Mucosa of descending colon (tissue), 3 donors: ENCODE measurements at regions not wholly inside any gene's neighbourhood (a gene's known extent, or its start where the extent isn't known, plus 50 kb on each side); places are given as distances from the start of the nearest gene placed in this dataset.

Experiments
- ATAC-seq: fragments of 200-7000 bp; cut with Tn5 transposase; one replicate; pipeline ENCODE4 v1.9.1; 2020; ENCODE audit warnings: mild to moderate bottlenecking, moderate library complexity
- DNase-seq, 3 donors: peaks; one replicate each; pipeline ENCODE4 v3.0.0-alpha.2; 2020
- H3K36me3 ChIP-seq: fragments of 200-600 bp; one replicate; pipeline ENCODE4 v1.8.0; 2021; ENCODE audit warnings: low read depth, mild to moderate bottlenecking
- H3K4me1 ChIP-seq: fragments of 200-600 bp; one replicate; pipeline ENCODE4 v1.8.0; 2021; ENCODE audit warnings: low read depth, mild to moderate bottlenecking
- H3K4me3 ChIP-seq: fragments of 200-600 bp; one replicate; pipeline ENCODE4 v1.8.0; 2021; ENCODE audit warnings: mild to moderate bottlenecking
- H3K9me3 ChIP-seq: fragments of 200-600 bp; one replicate; pipeline ENCODE4 v1.8.0; 2021; ENCODE audit warnings: mild to moderate bottlenecking
- intact Hi-C, 2 donors: fragments of 100-400 bp; cut with DNase I in 1 of 2; cut with micrococcal nuclease in 1 of 2; formaldehyde crosslinking; loops; one replicate each; pipeline versions ENCODE4 v1.11.0 to v1.11.1; 2022; cut with DNase I, micrococcal nuclease
- TF ChIP-seq, protein P1 (sequence below): fragments of 200-600 bp; IDR thresholded peaks from one replicate; pipeline ENCODE4 v1.8.0; 2022; ENCODE audit warnings: antibody characterized with exemption, mild to moderate bottlenecking
- donor health status: DM: no; HTN: no; CAD: no; lungs with moderate emphysema.
- donor health status: DM: no; HTN: no; CAD: no.
- donor health status: DM: no; HTN: yes; CAD: no.

DNA sequence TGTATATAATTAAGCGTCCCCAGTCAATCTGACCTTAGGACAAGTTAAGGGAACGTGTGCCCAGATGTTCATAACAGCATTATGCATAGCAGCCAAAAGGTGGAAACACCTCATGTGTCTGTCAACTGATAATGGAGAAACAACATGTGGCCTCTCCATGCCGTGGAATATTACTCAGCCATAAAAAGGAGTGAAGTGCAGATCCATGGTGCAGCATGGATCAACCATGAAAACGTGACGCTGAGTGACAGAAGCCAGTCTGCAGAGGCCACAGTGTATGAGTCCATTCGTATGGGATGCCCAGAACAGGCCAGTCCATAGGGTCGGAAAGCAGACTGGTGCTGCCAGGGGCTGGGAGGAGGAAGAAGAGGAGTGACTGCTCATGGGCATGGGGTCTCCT, 161.0 kb upstream of the CIBAR2 start:
- ATAC-seq (no peak), DNase-seq (no peak)
- no peaks in the 10 kb centered on the region for H3K4me1 ChIP-seq
- no peak overlapping the region for H3K4me3 ChIP-seq
- H3K9me3 ChIP-seq, result no peaks in the 10 kb centered on the region
- H3K36me3 ChIP-seq, result no peaks in the 10 kb centered on the region
- TF ChIP-seq, protein P1, sequence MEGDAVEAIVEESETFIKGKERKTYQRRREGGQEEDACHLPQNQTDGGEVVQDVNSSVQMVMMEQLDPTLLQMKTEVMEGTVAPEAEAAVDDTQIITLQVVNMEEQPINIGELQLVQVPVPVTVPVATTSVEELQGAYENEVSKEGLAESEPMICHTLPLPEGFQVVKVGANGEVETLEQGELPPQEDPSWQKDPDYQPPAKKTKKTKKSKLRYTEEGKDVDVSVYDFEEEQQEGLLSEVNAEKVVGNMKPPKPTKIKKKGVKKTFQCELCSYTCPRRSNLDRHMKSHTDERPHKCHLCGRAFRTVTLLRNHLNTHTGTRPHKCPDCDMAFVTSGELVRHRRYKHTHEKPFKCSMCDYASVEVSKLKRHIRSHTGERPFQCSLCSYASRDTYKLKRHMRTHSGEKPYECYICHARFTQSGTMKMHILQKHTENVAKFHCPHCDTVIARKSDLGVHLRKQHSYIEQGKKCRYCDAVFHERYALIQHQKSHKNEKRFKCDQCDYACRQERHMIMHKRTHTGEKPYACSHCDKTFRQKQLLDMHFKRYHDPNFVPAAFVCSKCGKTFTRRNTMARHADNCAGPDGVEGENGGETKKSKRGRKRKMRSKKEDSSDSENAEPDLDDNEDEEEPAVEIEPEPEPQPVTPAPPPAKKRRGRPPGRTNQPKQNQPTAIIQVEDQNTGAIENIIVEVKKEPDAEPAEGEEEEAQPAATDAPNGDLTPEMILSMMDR, result no peak
- intact Hi-C loops, result no loop called here

DNA sequence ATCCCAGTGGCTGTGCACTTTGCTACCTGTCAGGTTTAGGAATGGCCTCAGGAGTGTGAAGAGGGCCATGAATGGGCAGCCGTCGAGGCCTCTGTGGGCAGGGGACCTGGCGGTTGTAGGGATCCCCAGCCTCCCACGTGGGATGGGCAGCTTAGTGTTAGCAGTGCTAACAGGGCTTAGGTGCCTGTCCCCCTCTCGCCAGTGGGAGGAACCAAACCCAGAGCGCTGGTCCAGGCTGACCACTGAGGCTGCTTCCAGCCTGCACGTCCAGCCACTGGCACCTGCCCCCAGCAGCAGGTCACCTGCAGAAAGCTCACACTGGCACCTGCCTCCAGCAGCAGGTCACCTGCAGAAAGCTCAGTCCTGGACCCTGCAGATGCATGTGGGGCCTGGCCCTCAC, 162.2 kb upstream of the CIBAR2 start:
- no peaks in the 10 kb centered on the region for H3K36me3 ChIP-seq
- no peak for ATAC-seq
- intact Hi-C loops, result no loop called here
- TF ChIP-seq, protein P1, result no peak
- no peaks in the 10 kb centered on the region for H3K9me3 ChIP-seq
- H3K4me1 ChIP-seq, result no peaks in the 10 kb centered on the region
- no peak for DNase-seq
- no peak overlapping the region for H3K4me3 ChIP-seq

DNA sequence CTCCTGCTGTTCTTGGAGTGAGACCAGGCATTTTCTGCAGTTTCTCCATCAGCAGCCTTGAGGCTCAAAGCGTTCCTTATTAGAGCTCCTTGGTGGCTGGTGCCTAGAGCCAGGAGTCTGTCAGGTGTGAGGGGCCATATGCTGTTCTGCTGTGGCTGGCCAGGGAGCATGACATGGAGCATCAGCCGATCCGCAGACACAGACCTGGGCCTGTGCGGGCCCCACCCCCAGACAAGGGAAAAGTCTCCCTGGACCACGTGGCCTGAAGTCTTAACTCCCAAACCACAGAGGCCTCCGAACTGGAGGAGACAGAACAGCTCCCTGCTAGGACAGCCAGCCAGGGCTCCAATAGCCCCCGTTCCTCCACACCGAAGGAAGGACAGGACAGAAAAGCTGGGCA, 162.7 kb upstream of the CIBAR2 start:
- intact Hi-C loops, result no loop called here
- Histone ChIP-seq H3K9me3 (no peaks in the 10 kb centered on the region), H3K36me3 (no peaks in the 10 kb centered on the region), H3K4me3 (no peak overlapping the region), H3K4me1 (no peaks in the 10 kb centered on the region)
- ATAC-seq (no peak), DNase-seq (no peak)
- TF ChIP-seq, protein P1, result no peak

DNA sequence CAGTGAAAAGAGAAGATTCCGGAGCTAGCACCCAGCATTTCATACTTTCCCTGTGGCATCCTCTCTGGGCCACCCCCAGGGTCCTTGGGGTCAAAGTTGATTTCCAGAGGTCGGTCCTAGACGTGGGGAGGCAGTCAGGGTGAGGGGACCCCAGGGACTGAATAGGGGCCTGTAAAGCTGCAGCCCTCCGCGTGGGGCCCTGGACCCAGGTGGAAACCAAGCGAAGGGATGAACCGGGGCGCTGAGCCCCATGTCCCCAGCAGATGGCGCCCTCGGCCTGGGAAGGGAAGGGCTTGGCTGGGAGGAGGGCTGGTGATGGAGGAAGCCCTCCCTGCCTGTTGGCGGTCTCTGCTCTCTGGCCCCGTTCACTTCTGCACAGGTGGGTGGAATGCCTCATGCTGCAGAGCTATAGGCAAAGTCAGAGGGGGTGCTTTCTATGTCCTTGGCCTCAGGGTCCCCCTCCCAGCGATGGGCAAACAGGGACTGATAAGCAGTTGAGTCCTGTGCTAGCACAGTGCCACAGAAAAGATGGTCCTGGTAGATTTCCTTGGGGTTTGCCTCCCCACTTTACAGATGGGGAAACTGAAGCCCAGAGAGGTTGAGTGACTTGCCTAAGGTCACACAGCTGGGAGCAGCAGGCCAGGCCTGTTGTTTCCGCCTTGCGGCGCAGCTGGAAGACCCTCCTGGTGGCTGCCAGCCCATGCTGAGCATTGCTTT, 163.4 kb upstream of the CIBAR2 start:
- TF ChIP-seq, protein P1, result peak; percentile 71
- peak; percentile 83 for ATAC-seq

DNA sequence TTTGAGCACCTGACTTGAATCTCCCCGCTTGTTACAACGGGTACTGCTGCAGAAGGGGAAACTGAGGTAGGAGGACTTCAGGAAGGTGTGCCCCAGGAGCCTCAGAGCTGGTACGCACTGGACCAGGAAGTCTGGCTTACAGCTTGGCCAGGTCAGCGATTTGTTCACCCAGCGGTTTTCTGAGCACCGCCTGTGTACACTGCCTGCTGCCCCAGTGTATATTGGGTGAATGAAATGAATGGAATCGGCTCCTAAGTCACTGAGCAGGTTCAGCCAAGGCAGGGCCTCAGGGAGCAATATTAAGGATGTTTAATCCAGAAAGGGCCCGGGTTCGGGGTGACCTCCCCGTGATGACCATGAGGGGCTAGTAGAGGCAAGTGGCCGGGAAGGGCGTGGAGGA, 164.0 kb upstream of the CIBAR2 start:
- ATAC-seq (no peak), DNase-seq (no peak)
- TF ChIP-seq, protein P1, result no peak
- Histone ChIP-seq H3K36me3 (no peaks in the 10 kb centered on the region), H3K4me1 (no peaks in the 10 kb centered on the region), H3K4me3 (no peak overlapping the region), H3K9me3 (no peaks in the 10 kb centered on the region)
- intact Hi-C loops, result no loop called here

More for the DNA sequence above, 163.4 kb upstream of the CIBAR2 start:
- intact Hi-C loops, result no loop called here
- peak; percentile 69 to 82 (median 73) for DNase-seq
- no peaks in the 10 kb centered on the region for H3K36me3 ChIP-seq
- H3K4me1 ChIP-seq, result no peaks in the 10 kb centered on the region
- no peaks in the 10 kb centered on the region for H3K9me3 ChIP-seq
- H3K4me3 ChIP-seq, result no peak overlapping the region

DNA sequence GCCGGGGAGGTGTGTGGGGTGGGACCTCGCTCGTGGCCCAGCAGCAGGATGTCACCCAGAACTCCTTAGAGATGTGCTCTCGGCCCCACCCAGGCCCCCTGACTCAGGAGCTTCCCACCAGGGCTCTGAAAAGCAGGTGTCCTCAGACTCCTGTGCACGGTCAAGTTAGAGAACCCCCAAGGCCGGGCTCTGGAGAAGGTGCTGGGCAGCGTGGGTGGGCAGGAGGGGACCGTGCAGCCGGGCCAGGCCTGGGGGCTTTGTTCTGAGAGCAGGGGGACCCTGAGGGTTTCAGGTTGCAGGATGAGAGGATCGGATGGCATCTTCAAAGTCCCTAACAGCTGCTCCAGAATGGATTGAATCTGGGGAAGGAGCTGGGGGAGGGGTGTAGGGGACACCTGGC, 164.4 kb upstream of the CIBAR2 start:
- TF ChIP-seq, protein P1, result no peak
- Histone ChIP-seq H3K9me3 (no peaks in the 10 kb centered on the region), H3K4me1 (no peaks in the 10 kb centered on the region), H3K4me3 (no peak overlapping the region), H3K36me3 (no peaks in the 10 kb centered on the region)
- intact Hi-C loops, result no loop called here
- no peak for ATAC-seq
- no peak for DNase-seq
